ENCODE measurements at regions not wholly inside any gene's neighbourhood (a gene's known extent, or its start where the extent isn't known, plus 50 kb on each side); places are given as distances from the start of the nearest gene placed in this dataset.

GRCh38 chr11:104522123-104522522 lies 358.2 kb upstream of the PDGFD start:
- no peak for DNase-seq

- DNase-seq = no peak
These were observed 346.2 kb upstream of the PDGFD start for GRCh38 chr11:104510169-104510568.

- DNase-seq = no peak
These were observed 326.2 kb upstream of the PDGFD start for GRCh38 chr11:104490182-104490581.

GRCh38 chr11:104488561-104488960 lies 324.6 kb upstream of the PDGFD start:
- no peak for DNase-seq

- DNase-seq = no peak
These were observed 323.3 kb upstream of the PDGFD start for GRCh38 chr11:104487046-104487806.

- no peak for DNase-seq
These were observed 321.0 kb upstream of the PDGFD start for GRCh38 chr11:104484804-104485554.

DNA sequence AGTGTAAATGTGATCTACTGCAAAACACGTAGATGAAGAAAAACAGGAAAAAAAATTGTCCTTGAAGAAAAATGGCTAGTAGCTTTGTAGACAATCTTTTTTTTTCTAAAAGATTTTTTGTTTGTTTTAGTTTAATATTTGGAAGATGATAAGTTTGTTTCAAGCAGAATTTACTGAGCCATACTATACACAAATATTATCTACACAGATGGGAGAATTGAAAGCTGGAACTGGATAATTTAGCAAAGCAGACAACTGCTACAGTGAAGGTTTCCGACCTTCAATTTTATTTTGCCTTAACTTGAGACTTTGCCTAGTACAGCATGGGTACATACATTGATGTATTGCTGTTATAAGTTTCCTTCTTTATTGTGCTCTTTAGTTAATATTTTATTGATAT lies 313.0 kb upstream of the PDGFD start:
- no peak for DNase-seq

- no peak for DNase-seq
These were observed 312.5 kb upstream of the PDGFD start for GRCh38 chr11:104476454-104476853.

GRCh38 chr11:104467404-104467803 lies 303.5 kb upstream of the PDGFD start:
- DNase-seq = no peak

- no peak for DNase-seq
These were observed 301.4 kb upstream of the PDGFD start for GRCh38 chr11:104465321-104465720.

DNA sequence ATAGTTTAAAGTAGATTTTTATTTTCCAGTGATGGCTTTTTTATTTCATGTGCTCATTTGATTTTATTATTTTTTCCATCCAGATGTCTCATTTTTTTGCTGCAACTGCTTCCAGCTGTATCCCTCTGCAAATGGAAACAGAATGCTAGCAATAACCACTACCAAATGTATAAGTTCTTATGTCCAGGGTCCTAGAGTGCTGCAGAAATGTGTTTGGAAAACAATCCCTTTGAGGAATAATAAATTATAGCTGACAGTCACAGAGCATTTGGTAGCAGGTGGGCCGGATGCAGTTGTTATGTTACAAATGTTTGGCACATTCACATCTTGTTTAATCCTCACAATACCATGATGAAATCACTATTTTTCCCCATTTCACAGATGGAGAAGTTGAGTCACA lies 300.7 kb upstream of the PDGFD start:
- DNase-seq = no peak

GRCh38 chr11:104462341-104462740 lies 298.4 kb upstream of the PDGFD start:
- no peak for DNase-seq

DNA sequence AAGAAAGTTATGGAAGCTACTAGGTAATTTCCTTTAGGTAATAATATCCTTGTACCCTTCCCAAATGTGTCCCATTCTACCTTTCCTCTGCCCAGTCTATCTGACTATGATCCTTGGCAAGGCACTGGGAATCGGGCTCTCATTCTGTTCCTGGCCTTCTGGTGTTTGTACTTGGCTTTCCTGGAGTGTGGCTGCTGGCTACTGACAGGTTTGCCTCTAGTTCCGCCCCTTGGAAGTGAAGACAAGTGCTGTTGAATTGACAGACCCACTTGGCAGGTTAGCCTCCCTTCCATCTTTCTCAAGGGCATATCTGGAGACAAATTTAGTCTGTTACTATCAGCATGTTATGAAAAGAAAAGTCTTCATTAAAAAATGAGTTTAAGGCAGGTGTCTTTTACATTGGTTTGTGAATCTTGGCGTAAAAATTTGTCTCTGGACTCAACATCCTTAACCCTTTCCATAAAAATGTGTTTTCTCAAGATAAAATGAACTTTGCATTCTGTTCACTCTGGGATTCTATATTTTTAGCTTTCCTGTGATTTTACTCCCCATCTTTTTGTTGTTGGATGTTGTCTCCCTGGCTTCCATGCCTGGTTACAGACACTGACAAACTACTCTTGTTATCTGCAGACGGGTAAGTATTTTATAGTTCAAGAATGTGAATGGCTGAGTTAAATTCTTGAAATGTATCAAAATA lies 287.4 kb upstream of the PDGFD start:
- no peak for DNase-seq

DNA sequence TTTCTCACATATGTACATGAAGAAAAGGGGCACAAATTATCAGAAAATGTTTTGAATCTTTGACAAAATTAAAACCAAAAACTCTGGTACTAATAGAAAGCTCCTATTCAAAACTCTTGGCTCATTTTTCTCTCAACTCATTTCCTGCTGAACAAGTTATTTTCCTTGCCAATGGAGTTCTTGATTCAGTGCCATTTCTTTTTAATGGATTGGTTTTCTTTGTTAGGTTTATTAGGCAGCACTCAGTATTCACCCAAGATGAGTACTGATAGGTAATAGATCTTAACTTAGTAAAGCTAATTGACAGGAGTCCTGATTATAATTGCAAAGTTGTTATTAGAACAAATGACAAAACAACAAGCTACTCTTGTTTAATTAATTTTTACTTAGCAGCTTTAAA lies 279.4 kb upstream of the PDGFD start:
- no peak for DNase-seq

DNA sequence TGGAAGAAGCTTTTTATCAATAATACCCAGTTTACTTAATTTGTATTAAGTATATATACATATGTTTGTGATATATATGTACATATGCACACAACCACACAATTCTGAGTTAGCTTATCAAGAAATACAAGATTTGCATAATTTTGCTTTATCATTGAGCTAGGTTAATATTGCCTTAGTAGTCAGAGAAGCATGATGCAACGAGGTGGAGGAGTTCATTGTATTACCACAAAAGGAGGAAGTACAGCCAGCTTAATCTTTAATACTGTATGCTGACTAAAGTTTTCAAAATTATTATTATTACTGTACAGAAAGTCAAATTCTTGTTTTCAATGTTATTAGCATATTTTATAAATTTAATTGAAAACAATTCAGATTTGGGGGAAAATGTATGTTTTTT lies 278.4 kb upstream of the PDGFD start:
- peak; percentile 30 to 31 for DNase-seq

DNA sequence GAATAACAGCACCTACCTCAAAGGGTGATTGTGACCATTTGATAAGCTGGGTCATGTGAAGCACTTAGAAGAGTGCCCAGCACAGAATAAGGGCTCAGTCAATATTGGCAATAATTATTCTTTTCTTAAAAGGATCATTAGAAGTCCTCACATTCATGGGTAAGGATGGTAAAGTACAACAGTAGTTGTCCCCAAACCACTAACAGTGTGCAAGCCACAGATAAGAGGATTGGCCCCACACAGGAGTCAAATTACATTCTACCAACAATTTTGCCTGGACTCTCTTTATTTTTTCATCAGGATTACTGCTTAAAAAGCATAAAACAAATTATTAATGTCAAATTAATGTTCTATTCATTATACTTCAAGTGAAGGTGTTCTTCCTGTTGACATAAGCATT lies 271.5 kb upstream of the PDGFD start:
- no peak for DNase-seq

DNA sequence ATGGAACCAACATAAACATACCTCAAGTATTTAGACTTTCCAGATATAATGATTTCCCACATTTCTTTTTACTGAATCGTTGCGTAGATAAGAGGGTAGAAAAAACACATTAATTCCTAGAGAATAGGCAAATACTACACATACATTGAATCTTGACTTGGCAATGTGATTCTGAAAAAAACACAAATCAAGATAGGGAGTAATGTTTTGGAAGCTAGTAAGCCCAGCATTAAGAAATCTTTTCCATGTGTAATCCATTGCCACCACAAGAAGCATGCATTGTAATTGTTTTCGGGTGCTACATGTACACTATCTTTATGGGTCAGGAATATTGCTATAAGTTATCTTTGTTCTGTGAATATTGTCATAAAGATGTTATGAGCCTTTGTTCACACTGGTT lies 269.8 kb upstream of the PDGFD start:
- no peak for DNase-seq

DNA sequence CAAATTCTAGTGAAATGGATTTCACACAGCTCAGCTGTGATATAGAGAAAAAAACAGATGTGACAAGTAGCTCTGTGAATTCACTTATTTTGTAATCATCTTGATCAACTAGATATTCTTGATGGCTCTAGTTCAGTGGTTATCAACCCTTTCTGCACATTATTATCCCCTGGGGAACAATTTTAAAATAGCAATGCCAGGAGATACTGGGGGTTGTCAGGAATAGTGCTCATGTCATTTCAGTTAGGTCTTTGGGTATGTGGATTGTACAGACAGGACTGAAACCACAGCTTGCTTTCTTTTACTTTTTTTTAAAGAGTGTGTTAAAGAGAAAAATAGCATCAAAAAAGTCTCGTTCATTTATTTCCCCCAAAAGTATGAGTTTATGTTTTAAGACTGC lies 269.0 kb upstream of the PDGFD start:
- no peak for DNase-seq

- DNase-seq = no peak
These were observed 268.6 kb upstream of the PDGFD start for GRCh38 chr11:104432526-104432925.

- DNase-seq = no peak
These were observed 258.5 kb upstream of the PDGFD start for GRCh38 chr11:104422324-104422944.

- DNase-seq = no peak
These were observed 246.4 kb upstream of the PDGFD start for GRCh38 chr11:104410336-104410735.

GRCh38 chr11:104408630-104409029 lies 244.7 kb upstream of the PDGFD start:
- no peak for DNase-seq

- DNase-seq = no peak
These were observed 241.3 kb upstream of the PDGFD start for GRCh38 chr11:104405277-104405676.

All from inflammatory macrophage treated with lipopolysaccharide for 1 hour (primary cell).